HEK293T (cell line): ENCODE measurements at regions not wholly inside any gene's neighbourhood (a gene's known extent, or its start where the extent isn't known, plus 50 kb on each side); places are given as distances from the start of the nearest gene placed in this dataset.

Experiments used
- BHLHE40 ChIP-seq: fragments of 450-650 bp; IDR thresholded peaks from 2 replicates; pipeline ENCODE4 v1.6.1; 2016; ENCODE audit warnings: mild to moderate bottlenecking, moderate library complexity, borderline replicate concordance
- FOXA1 ChIP-seq: fragments of 450-650 bp; IDR thresholded peaks from 2 replicates; pipeline ENCODE4 v1.6.1; 2016; ENCODE audit warnings: mild to moderate bottlenecking
- FOXK2 ChIP-seq: fragments of 450-650 bp; IDR thresholded peaks from 2 replicates; pipeline ENCODE4 v1.6.1; 2016; ENCODE audit warnings: mild to moderate bottlenecking
- FOXM1 ChIP-seq: fragments of 450-650 bp; IDR thresholded peaks from 2 replicates; pipeline ENCODE4 v1.6.1; 2017; ENCODE audit warnings: mild to moderate bottlenecking, borderline replicate concordance
- NFRKB ChIP-seq: fragments of 450-650 bp; IDR thresholded peaks from 2 replicates; pipeline ENCODE4 v1.6.1; 2016; ENCODE audit warnings: mild to moderate bottlenecking, moderate library complexity
- SP1 ChIP-seq: fragments of 450-650 bp; IDR thresholded peaks from 2 replicates; pipeline ENCODE4 v1.6.1; 2017
- SUZ12 ChIP-seq: fragments of 450-650 bp; IDR thresholded peaks from 2 replicates; pipeline ENCODE4 v1.6.1; 2016; ENCODE audit warnings: mild to moderate bottlenecking
- TF ChIP-seq, protein P1 (sequence below): fragments of 450-650 bp; IDR thresholded peaks from 2 replicates; pipeline ENCODE4 v1.6.1; 2016

DNA sequence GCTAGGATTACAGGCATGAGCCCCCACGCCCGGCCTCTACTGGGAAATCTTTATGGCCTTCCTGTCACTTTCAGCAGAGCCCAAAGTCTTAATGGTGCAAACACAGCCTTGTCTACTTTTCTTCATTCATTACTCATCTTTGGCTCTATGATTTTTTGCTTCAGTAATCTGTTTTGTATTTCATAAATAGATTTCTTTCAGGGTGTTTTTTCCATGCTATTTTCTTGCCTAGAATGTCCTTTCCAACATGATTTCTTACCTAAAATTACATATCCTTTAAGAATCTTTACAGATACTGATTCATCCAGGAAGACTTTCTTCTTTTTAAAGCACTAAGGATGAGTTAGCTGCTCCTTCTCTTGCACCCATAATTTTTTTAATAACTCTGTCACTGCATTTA, 213.0 kb downstream of the TAF11L14 start:
- TF ChIP-seq SP1 = no peak
- no peak for TF ChIP-seq BHLHE40
- TF ChIP-seq FOXK2 = no peak
- no peak for TF ChIP-seq NFRKB
- TF ChIP-seq FOXA1 = no peak
- TF ChIP-seq, protein P1, sequence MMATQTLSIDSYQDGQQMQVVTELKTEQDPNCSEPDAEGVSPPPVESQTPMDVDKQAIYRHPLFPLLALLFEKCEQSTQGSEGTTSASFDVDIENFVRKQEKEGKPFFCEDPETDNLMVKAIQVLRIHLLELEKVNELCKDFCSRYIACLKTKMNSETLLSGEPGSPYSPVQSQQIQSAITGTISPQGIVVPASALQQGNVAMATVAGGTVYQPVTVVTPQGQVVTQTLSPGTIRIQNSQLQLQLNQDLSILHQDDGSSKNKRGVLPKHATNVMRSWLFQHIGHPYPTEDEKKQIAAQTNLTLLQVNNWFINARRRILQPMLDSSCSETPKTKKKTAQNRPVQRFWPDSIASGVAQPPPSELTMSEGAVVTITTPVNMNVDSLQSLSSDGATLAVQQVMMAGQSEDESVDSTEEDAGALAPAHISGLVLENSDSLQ = no peak
- no peak for TF ChIP-seq SUZ12
- no peak for TF ChIP-seq FOXM1
